ENCODE measurements at regions not wholly inside any gene's neighbourhood (a gene's known extent, or its start where the extent isn't known, plus 50 kb on each side); places are given as distances from the start of the nearest gene placed in this dataset.

DNA sequence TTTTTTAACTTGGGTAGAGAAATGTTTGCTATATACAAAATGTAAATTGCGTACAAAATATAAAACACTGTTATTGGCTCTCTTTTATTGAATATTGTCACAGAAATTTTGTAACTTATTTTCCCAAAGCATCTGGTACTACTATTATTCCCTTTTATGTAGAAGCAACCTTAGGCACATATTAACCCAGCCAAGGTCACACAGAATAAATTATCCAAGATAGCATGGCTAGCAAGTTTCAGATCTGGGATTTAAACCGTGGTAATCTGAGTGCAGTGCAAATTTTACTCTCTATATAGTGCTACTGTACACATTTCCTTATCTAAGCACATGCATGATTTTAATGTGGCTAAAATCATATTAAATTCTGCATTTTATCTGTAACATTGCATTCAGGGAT lies 1190.5 kb upstream of the LRRTM3 start:
- Histone ChIP-seq H3K27me3 (ENCODE audit: control insufficient read depth, insufficient read depth, low read length) (no peaks in the 10 kb centered on the region), H3K36me3 (ENCODE audit: control insufficient read depth, insufficient read depth, low read length) (no peaks in the 10 kb centered on the region), H3K4me3 (ENCODE audit: low read depth, low read length) (no peak overlapping the region)
- no peak for DNase-seq (ENCODE audit: low read depth)
- no peak for TF ChIP-seq CTCF (IDR thresholded peaks at IDR 0.05; ENCODE audit: insufficient read depth, low read length, poor library complexity, severe bottlenecking)

- H3K36me3 ChIP-seq (ENCODE audit: control insufficient read depth, insufficient read depth, low read length): no peaks in the 10 kb centered on the region
- H3K4me3 ChIP-seq (ENCODE audit: low read depth, low read length): no peak overlapping the region
- H3K27me3 ChIP-seq (ENCODE audit: control insufficient read depth, insufficient read depth, low read length): no peaks in the 10 kb centered on the region
- TF ChIP-seq CTCF (IDR thresholded peaks at IDR 0.05; ENCODE audit: insufficient read depth, low read length, poor library complexity, severe bottlenecking): no peak
- no peak for DNase-seq (ENCODE audit: low read depth)
These were observed 1182.9 kb upstream of the LRRTM3 start for GRCh38 chr10:65742906-65743305.

DNA sequence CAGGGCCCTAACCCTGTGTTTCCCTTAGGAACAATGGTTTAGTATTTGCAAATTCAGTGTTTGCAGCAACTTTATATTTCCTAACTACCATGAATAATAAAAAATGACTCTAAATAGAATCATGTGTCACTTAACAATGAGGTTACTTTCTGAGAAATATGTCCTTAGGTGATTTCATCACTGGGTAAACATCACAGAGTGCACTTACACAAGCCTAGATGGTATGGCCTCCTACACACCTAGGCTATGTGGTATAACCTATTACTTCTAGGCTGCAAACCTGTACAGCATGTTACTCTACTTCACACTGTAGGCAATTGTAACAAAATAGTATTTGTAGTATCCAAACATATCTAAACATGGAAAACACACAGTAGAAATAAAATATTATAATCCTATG lies 1174.6 kb upstream of the LRRTM3 start:
- Histone ChIP-seq H3K4me3 (ENCODE audit: low read depth, low read length) (no peak overlapping the region), H3K27me3 (ENCODE audit: control insufficient read depth, insufficient read depth, low read length) (no peaks in the 10 kb centered on the region), H3K36me3 (ENCODE audit: control insufficient read depth, insufficient read depth, low read length) (no peaks in the 10 kb centered on the region)
- no peak for TF ChIP-seq CTCF (IDR thresholded peaks at IDR 0.05; ENCODE audit: insufficient read depth, low read length, poor library complexity, severe bottlenecking)
- no peak for DNase-seq (ENCODE audit: low read depth)

- Histone ChIP-seq H3K27me3 (ENCODE audit: control insufficient read depth, insufficient read depth, low read length) (no peaks in the 10 kb centered on the region), H3K36me3 (ENCODE audit: control insufficient read depth, insufficient read depth, low read length) (no peaks in the 10 kb centered on the region), H3K4me3 (ENCODE audit: low read depth, low read length) (no peak overlapping the region)
- no peak for TF ChIP-seq CTCF (IDR thresholded peaks at IDR 0.05; ENCODE audit: insufficient read depth, low read length, poor library complexity, severe bottlenecking)
- DNase-seq (ENCODE audit: low read depth): no peak
These were observed 1173.9 kb upstream of the LRRTM3 start for GRCh38 chr10:65751896-65752295.

DNA sequence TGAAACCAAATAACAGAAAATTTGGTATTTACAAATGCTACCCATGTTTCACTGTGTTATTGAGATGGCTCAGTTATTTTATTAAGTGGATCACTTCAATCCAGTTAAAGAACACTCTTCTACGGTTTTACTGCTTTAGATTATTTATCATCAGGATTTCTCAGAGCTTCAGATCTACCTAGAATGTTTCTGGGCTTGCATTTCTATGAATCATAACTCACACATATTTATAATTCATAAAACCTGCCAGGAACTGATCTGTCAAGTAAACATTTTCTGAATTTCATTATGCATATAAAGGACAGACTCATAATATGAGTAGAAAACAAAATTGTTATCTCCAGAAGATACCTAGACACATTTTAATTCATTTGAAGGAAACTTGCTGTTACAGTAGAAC lies 1172.3 kb upstream of the LRRTM3 start:
- Histone ChIP-seq H3K36me3 (ENCODE audit: control insufficient read depth, insufficient read depth, low read length) (no peaks in the 10 kb centered on the region), H3K4me3 (ENCODE audit: low read depth, low read length) (no peak overlapping the region), H3K27me3 (ENCODE audit: control insufficient read depth, insufficient read depth, low read length) (no peaks in the 10 kb centered on the region)
- TF ChIP-seq CTCF (IDR thresholded peaks at IDR 0.05; ENCODE audit: insufficient read depth, low read length, poor library complexity, severe bottlenecking): no peak
- no peak for DNase-seq (ENCODE audit: low read depth)

GRCh38 chr10:65754112-65754511 lies 1171.7 kb upstream of the LRRTM3 start:
- H3K27me3 ChIP-seq (ENCODE audit: control insufficient read depth, insufficient read depth, low read length): no peaks in the 10 kb centered on the region
- no peak overlapping the region for H3K4me3 ChIP-seq (ENCODE audit: low read depth, low read length)
- DNase-seq (ENCODE audit: low read depth): no peak
- no peaks in the 10 kb centered on the region for H3K36me3 ChIP-seq (ENCODE audit: control insufficient read depth, insufficient read depth, low read length)
- TF ChIP-seq CTCF (IDR thresholded peaks at IDR 0.05; ENCODE audit: insufficient read depth, low read length, poor library complexity, severe bottlenecking): no peak

All from kidney epithelial cell (primary cell).